Neural cell (in vitro differentiated cells): ENCODE measurements at regions not wholly inside any gene's neighbourhood (a gene's known extent, or its start where the extent isn't known, plus 50 kb on each side); places are given as distances from the start of the nearest gene placed in this dataset.

Experiments
- H2AFZ ChIP-seq: fragments of 200-600, 300-800 bp; sonication (generic), shearing (Covaris generic); 2 replicates; pipeline ENCODE4 v1.6.0; 2014; ENCODE audit warnings: low read depth, mild to moderate bottlenecking, antibody characterized with exemption, low read length, moderate library complexity
- H3F3A ChIP-seq: fragments of 200-600 bp; shearing (Covaris generic); 2 replicates; pipeline ENCODE4 v1.6.1; 2016; ENCODE audit warnings: mild to moderate bottlenecking, moderate library complexity, mixed read lengths, antibody characterized with exemption, low read length; ENCODE audit not compliant: insufficient read depth, poor library complexity, severe bottlenecking
- H3K27ac ChIP-seq: fragments of 200-600, 300-800 bp; sonication (generic), shearing (Covaris generic); 2 replicates; pipeline ENCODE4 v1.5.1; 2014; ENCODE audit warnings: mild to moderate bottlenecking, low read length, moderate library complexity
- H3K27me3 ChIP-seq: fragments of 300-800, 200-600 bp; sonication (generic), shearing (Covaris generic); 2 replicates; pipeline ENCODE4 v1.6.0; 2014; ENCODE audit warnings: mild to moderate bottlenecking, low read depth, low read length, moderate library complexity; ENCODE audit not compliant: insufficient read depth
- H3K36me3 ChIP-seq: fragments of 300-800, 200-600 bp; sonication (generic), shearing (Covaris generic); 2 replicates; pipeline ENCODE4 v1.5.1; 2014; ENCODE audit warnings: mild to moderate bottlenecking, antibody characterized with exemption, low read length, moderate library complexity; ENCODE audit not compliant: insufficient read depth
- H3K4me2 ChIP-seq: fragments of 300-800, 200-600 bp; sonication (generic), shearing (Covaris generic); 2 replicates; pipeline ENCODE4 v1.6.0; 2014; ENCODE audit warnings: mild to moderate bottlenecking, low read length
- H3K4me3 ChIP-seq: fragments of 300-800, 200-600 bp; sonication (generic), shearing (Covaris generic); 2 replicates; pipeline ENCODE4 v1.5.1; 2014; ENCODE audit warnings: mild to moderate bottlenecking, low read length, moderate library complexity
- H3K79me2 ChIP-seq: fragments of 200-600 bp; shearing (Covaris generic); replicated peaks from 2 replicates; pipeline ENCODE4 v1.6.0; 2014; ENCODE audit warnings: mild to moderate bottlenecking, low read length, moderate library complexity; ENCODE audit not compliant: insufficient read depth
- H3K9ac ChIP-seq: fragments of 300-800, 200-600 bp; sonication (generic), shearing (Covaris generic); 2 replicates; pipeline ENCODE4 v1.6.1; 2016; ENCODE audit warnings: mild to moderate bottlenecking, low read length, mixed read lengths
- H3K9me2 ChIP-seq: fragments of 200-600 bp; shearing (Covaris generic); 2 replicates; pipeline ENCODE4 v1.6.1; 2016; ENCODE audit warnings: mild to moderate bottlenecking, low read length, mixed read lengths; ENCODE audit not compliant: insufficient read depth
- H3K9me3 ChIP-seq: fragments of 200-600, 300-800 bp; sonication (generic), shearing (Covaris generic); 2 replicates; pipeline ENCODE4 v1.6.1; 2016; ENCODE audit warnings: mild to moderate bottlenecking, mixed run types, low read length, moderate library complexity, mixed read lengths
- H4K20me1 ChIP-seq: fragments of 200-600 bp; shearing (Covaris generic); 2 replicates; pipeline ENCODE4 v1.6.1; 2016; ENCODE audit warnings: mild to moderate bottlenecking, mixed run types; ENCODE audit not compliant: insufficient read depth
- EP300 ChIP-seq: fragments of 450-650 bp; conservative IDR thresholded peaks from 2 replicates; pipeline ENCODE4 v1.6.1; 2014; ENCODE audit warnings: antibody characterized with exemption, mild to moderate bottlenecking, moderate library complexity; ENCODE audit not compliant: poor library complexity, severe bottlenecking
- EZH2 ChIP-seq: fragments of 200-600, 300-800 bp; shearing (Covaris generic), sonication (generic); IDR thresholded peaks from 2 replicates; pipeline ENCODE4 v1.6.1; 2014; ENCODE audit warnings: antibody characterized with exemption, low read length, borderline replicate concordance, mild to moderate bottlenecking; ENCODE audit not compliant: insufficient read depth, poor library complexity, severe bottlenecking
- MXI1 ChIP-seq: fragments of 450-650 bp; conservative IDR thresholded peaks from 2 replicates; pipeline ENCODE4 v1.6.1; 2014; ENCODE audit warnings: antibody characterized with exemption, mild to moderate bottlenecking; ENCODE audit not compliant: poor library complexity, severe bottlenecking
- POLR2AphosphoS5 ChIP-seq: IDR thresholded peaks from 2 replicates; pipeline ENCODE4 v1.6.1; 2012
- RAD21 ChIP-seq: fragments of 450-650 bp; conservative IDR thresholded peaks from 2 replicates; pipeline ENCODE4 v1.6.1; 2014; ENCODE audit warnings: antibody characterized with exemption, mild to moderate bottlenecking, moderate library complexity
- SMC3 ChIP-seq: fragments of 450-650 bp; conservative IDR thresholded peaks from 2 replicates; pipeline ENCODE4 v1.6.1; 2014; ENCODE audit warnings: antibody characterized with exemption, mild to moderate bottlenecking, moderate library complexity; ENCODE audit not compliant: poor library complexity
- TAF1 ChIP-seq: IDR thresholded peaks from 2 replicates; pipeline ENCODE4 v1.6.1; 2012; ENCODE audit warnings: low read depth
- TF ChIP-seq, protein P1 (sequence below): fragments of 450-650 bp; IDR thresholded peaks from 2 replicates; pipeline ENCODE4 v1.5.1; 2014; ENCODE audit warnings: antibody characterized with exemption, mild to moderate bottlenecking, moderate library complexity; ENCODE audit not compliant: poor library complexity, severe bottlenecking
- TF ChIP-seq, protein P2 (sequence below): IDR thresholded peaks from 2 replicates; pipeline ENCODE4 v1.6.1; 2012; ENCODE audit warnings: borderline replicate concordance

DNA sequence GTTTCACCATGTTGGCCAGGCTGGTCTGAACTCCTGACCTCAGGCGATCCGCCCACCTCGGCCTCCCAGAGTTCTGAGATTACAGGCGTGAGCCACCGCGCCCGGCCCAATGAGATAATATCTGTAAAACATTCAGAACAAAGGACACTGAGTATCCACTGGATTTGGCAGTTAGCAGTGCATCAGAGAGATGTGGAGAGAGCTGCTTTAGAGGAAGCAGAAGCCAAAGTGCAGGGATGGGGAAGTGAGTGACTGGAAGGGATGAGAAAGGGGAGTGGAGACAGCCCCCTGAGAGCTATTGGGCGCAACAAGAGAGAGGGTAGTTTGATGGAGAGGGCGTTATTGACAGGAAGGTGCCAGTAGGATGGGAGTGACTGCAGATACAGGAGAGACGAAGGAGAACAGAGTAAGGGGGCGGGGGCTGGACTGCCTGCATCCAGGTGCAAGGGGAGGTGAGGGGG is 157.5 kb upstream of the SHB start:
- Histone ChIP-seq H3K27ac (no peak overlapping the region), H3K36me3 (no peaks in the 10 kb centered on the region), H3K79me2 (no peaks in the 10 kb centered on the region), H3K9ac (no peak overlapping the region), H4K20me1 (no peaks in the 10 kb centered on the region), H3K4me3 (no peak overlapping the region), H3K27me3 (no peaks in the 10 kb centered on the region), H2AFZ (no peak overlapping the region), H3K9me2 (no peaks in the 10 kb centered on the region), H3K9me3 (no peaks in the 10 kb centered on the region), H3K4me2 (no peak overlapping the region), H3F3A (no peaks in the 10 kb centered on the region)
- no peak for TF ChIP-seq POLR2AphosphoS5
- TF ChIP-seq EP300, result no peak
- no peak for TF ChIP-seq SMC3
- TF ChIP-seq EZH2, result no peak
- TF ChIP-seq MXI1, result no peak
- TF ChIP-seq, protein P1, sequence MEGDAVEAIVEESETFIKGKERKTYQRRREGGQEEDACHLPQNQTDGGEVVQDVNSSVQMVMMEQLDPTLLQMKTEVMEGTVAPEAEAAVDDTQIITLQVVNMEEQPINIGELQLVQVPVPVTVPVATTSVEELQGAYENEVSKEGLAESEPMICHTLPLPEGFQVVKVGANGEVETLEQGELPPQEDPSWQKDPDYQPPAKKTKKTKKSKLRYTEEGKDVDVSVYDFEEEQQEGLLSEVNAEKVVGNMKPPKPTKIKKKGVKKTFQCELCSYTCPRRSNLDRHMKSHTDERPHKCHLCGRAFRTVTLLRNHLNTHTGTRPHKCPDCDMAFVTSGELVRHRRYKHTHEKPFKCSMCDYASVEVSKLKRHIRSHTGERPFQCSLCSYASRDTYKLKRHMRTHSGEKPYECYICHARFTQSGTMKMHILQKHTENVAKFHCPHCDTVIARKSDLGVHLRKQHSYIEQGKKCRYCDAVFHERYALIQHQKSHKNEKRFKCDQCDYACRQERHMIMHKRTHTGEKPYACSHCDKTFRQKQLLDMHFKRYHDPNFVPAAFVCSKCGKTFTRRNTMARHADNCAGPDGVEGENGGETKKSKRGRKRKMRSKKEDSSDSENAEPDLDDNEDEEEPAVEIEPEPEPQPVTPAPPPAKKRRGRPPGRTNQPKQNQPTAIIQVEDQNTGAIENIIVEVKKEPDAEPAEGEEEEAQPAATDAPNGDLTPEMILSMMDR, result no peak
- TF ChIP-seq, protein P2, sequence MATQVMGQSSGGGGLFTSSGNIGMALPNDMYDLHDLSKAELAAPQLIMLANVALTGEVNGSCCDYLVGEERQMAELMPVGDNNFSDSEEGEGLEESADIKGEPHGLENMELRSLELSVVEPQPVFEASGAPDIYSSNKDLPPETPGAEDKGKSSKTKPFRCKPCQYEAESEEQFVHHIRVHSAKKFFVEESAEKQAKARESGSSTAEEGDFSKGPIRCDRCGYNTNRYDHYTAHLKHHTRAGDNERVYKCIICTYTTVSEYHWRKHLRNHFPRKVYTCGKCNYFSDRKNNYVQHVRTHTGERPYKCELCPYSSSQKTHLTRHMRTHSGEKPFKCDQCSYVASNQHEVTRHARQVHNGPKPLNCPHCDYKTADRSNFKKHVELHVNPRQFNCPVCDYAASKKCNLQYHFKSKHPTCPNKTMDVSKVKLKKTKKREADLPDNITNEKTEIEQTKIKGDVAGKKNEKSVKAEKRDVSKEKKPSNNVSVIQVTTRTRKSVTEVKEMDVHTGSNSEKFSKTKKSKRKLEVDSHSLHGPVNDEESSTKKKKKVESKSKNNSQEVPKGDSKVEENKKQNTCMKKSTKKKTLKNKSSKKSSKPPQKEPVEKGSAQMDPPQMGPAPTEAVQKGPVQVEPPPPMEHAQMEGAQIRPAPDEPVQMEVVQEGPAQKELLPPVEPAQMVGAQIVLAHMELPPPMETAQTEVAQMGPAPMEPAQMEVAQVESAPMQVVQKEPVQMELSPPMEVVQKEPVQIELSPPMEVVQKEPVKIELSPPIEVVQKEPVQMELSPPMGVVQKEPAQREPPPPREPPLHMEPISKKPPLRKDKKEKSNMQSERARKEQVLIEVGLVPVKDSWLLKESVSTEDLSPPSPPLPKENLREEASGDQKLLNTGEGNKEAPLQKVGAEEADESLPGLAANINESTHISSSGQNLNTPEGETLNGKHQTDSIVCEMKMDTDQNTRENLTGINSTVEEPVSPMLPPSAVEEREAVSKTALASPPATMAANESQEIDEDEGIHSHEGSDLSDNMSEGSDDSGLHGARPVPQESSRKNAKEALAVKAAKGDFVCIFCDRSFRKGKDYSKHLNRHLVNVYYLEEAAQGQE, result no peak
- TF ChIP-seq RAD21, result no peak
- TF ChIP-seq TAF1, result no peak

DNA sequence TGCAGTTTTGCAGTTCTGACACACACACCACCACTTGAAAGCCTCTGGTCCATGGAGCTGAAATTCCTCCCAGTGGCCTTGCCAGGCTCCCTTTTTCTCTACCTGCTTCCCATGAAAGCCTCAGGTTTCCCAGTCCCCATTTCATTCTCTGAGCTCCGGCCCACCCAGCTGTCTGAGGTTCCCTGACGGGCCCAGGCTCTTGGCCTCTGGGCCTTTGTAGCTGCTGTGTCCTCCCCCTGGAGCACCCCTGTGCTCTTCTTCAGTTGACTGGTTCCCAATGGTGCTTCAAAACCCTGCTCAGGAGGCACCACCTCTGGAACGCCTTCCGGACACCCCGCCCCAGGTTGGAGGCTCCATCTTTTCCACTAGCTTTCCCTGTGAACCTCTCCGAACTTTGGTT is 155.9 kb upstream of the SHB start:
- Histone ChIP-seq H3K4me2 (no peak overlapping the region), H3K27me3 (no peaks in the 10 kb centered on the region), H3K4me3 (no peak overlapping the region), H3K36me3 (no peaks in the 10 kb centered on the region), H3K79me2 (no peaks in the 10 kb centered on the region), H3K9me2 (no peaks in the 10 kb centered on the region), H3K9ac (no peak overlapping the region), H3K9me3 (no peaks in the 10 kb centered on the region), H4K20me1 (no peaks in the 10 kb centered on the region), H2AFZ (no peak overlapping the region), H3K27ac (no peak overlapping the region), H3F3A (no peaks in the 10 kb centered on the region)
- TF ChIP-seq TAF1, result no peak
- TF ChIP-seq MXI1, result no peak
- no peak for TF ChIP-seq EP300
- no peak for TF ChIP-seq POLR2AphosphoS5
- no peak for TF ChIP-seq EZH2
- TF ChIP-seq, protein P2, result no peak
- TF ChIP-seq, protein P1, result no peak
- no peak for TF ChIP-seq SMC3
- no peak for TF ChIP-seq RAD21
